KMS-11 (cell line): ENCODE measurements at regions not wholly inside any gene's neighbourhood (a gene's known extent, or its start where the extent isn't known, plus 50 kb on each side); places are given as distances from the start of the nearest gene placed in this dataset.

Experiments
- H2AFZ ChIP-seq: fragments of 200-600 bp; sonication (generic); 2 replicates; pipeline ENCODE4 v1.6.1; 2016; ENCODE audit warnings: antibody characterized with exemption, mixed run types, low read depth
- H3K27ac ChIP-seq: fragments of 200-600 bp; sonication (generic); 2 replicates; pipeline ENCODE4 v1.6.1; 2016; ENCODE audit warnings: mild to moderate bottlenecking, mixed run types
- H3K27me3 ChIP-seq: fragments of 200-600 bp; sonication (generic); 2 replicates; pipeline ENCODE4 v1.6.1; 2017; ENCODE audit warnings: mild to moderate bottlenecking, low read depth, mixed run types, moderate library complexity; ENCODE audit not compliant: insufficient read depth
- H3K36me3 ChIP-seq: fragments of 200-600 bp; sonication (generic); 2 replicates; pipeline ENCODE4 v1.6.1; 2017; ENCODE audit warnings: mild to moderate bottlenecking, mixed run types; ENCODE audit not compliant: insufficient read depth
- H3K4me1 ChIP-seq: fragments of 200-600 bp; sonication (generic); 2 replicates; pipeline ENCODE4 v1.6.1; 2016; ENCODE audit warnings: mild to moderate bottlenecking, low read depth, mixed run types; ENCODE audit not compliant: poor library complexity, severe bottlenecking
- H3K4me2 ChIP-seq: fragments of 200-600 bp; sonication (generic); 2 replicates; pipeline ENCODE4 v1.7.0; 2016; ENCODE audit warnings: mild to moderate bottlenecking, mixed run types
- H3K4me3 ChIP-seq: fragments of 200-600 bp; sonication (generic); IDR thresholded peaks from 2 replicates; pipeline ENCODE4 v1.6.1; 2017; ENCODE audit warnings: low read depth, low read length, mixed read lengths; ENCODE audit not compliant: insufficient read depth
- H3K79me2 ChIP-seq: fragments of 200-600 bp; sonication (generic); 2 replicates; pipeline ENCODE4 v1.6.1; 2016; ENCODE audit warnings: low read depth, mixed run types; ENCODE audit not compliant: insufficient read depth
- H3K9ac ChIP-seq: fragments of 200-600 bp; sonication (generic); 2 replicates; pipeline ENCODE4 v1.6.1; 2016; ENCODE audit warnings: mild to moderate bottlenecking, mixed run types
- H4K20me1 ChIP-seq: fragments of 200-600 bp; sonication (generic); 2 replicates; pipeline ENCODE4 v1.6.1; 2016; ENCODE audit warnings: mild to moderate bottlenecking, mixed run types; ENCODE audit not compliant: insufficient read depth
- CTCF ChIP-seq: fragments of 200-600 bp; sonication (generic); conservative IDR thresholded peaks from 2 replicates; pipeline ENCODE4 v1.6.1; 2017; ENCODE audit warnings: low read depth, mild to moderate bottlenecking, antibody characterized with exemption, low read length, moderate library complexity, mixed read lengths

- no peaks in the 10 kb centered on the region for H3K4me1 ChIP-seq
- H3K4me2 ChIP-seq, result no peak overlapping the region
- no peak for TF ChIP-seq CTCF
- no peak overlapping the region for H3K9ac ChIP-seq
- H3K36me3 ChIP-seq, result no peaks in the 10 kb centered on the region
- no peaks in the 10 kb centered on the region for H4K20me1 ChIP-seq
- no peaks in the 10 kb centered on the region for H3K79me2 ChIP-seq
- no peak overlapping the region for H3K27ac ChIP-seq
- H2AFZ ChIP-seq, result no peak overlapping the region
- no peaks in the 10 kb centered on the region for H3K27me3 ChIP-seq
- H3K4me3 ChIP-seq, result no peak overlapping the region
Observed at GRCh38 chr2:176777262-176777661, 435.3 kb upstream of the HNRNPA3 start.

- TF ChIP-seq CTCF, result no peak
- Histone ChIP-seq H3K4me2 (no peak overlapping the region), H3K4me3 (no peak overlapping the region), H4K20me1 (no peaks in the 10 kb centered on the region), H3K9ac (no peak overlapping the region), H3K27me3 (no peaks in the 10 kb centered on the region), H2AFZ (no peak overlapping the region), H3K4me1 (no peaks in the 10 kb centered on the region), H3K36me3 (no peaks in the 10 kb centered on the region), H3K27ac (no peak overlapping the region), H3K79me2 (no peaks in the 10 kb centered on the region)
Observed at GRCh38 chr2:176779917-176780316, 432.7 kb upstream of the HNRNPA3 start.

GRCh38 chr2:176780348-176780747, 432.2 kb upstream of the HNRNPA3 start:
- Histone ChIP-seq H4K20me1 (no peaks in the 10 kb centered on the region), H3K79me2 (no peaks in the 10 kb centered on the region), H3K27ac (no peak overlapping the region), H3K4me3 (no peak overlapping the region), H3K36me3 (no peaks in the 10 kb centered on the region), H3K9ac (no peak overlapping the region), H2AFZ (no peak overlapping the region), H3K27me3 (no peaks in the 10 kb centered on the region), H3K4me1 (no peaks in the 10 kb centered on the region), H3K4me2 (no peak overlapping the region)
- no peak for TF ChIP-seq CTCF

- Histone ChIP-seq H3K9ac (no peak overlapping the region), H3K79me2 (no peaks in the 10 kb centered on the region), H3K27me3 (no peaks in the 10 kb centered on the region), H4K20me1 (no peaks in the 10 kb centered on the region), H3K36me3 (no peaks in the 10 kb centered on the region), H3K4me3 (no peak overlapping the region), H3K27ac (no peak overlapping the region), H3K4me2 (no peak overlapping the region), H2AFZ (peak overlapping the region; percentile 65; the same call in 1 of the 2 replicates), H3K4me1 (no peaks in the 10 kb centered on the region)
- no peak for TF ChIP-seq CTCF
Observed at GRCh38 chr2:176781570-176782217, 430.9 kb upstream of the HNRNPA3 start.
